RKO (cell line): ENCODE measurements at regions not wholly inside any gene's neighbourhood (a gene's known extent, or its start where the extent isn't known, plus 50 kb on each side); places are given as distances from the start of the nearest gene placed in this dataset.

Experiments used
- DNase-seq: peaks from one replicate; pipeline ENCODE4 v3.0.0-alpha.2; 2016; ENCODE audit warnings: low spot score

DNA sequence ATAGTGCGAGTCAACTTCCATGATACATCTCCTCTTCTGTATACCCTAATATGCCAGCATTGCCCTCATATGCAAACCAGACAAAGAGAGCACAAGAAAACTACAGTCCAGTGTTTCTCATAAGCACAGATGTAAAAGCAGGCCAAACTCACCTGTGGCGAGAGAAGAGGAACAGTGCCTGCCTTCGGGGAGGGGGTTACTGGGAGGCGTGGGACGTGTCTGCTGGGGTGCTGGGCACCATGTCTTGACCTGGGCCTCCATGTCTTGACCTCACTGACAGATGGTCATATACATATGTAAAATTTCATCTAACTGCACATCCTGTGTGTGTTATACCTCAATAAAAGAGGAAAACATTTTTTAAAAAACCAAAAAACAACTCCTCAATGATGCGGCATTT lies 159.3 kb upstream of the PPP1R26 start:
- no peak for DNase-seq

DNA sequence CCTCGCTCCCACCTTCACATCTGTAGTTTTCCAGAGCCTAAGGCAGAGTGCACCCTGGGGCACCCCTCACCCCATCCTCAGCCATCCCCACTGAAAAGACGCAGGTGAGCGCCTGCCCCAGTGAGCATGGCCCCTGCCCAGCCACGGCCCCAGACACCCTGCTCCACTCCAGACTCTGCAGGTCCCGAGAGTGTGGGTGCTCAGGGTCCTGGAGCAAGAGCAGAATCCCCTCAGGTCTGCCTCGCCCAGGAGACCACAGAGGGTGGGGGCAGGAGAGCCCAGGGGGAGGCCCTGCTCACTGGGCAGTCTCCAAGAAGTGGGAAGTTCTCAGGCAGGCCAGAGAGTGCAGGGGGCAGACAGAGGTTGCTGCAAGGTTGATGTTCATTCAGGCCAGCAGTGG lies 158.6 kb upstream of the PPP1R26 start:
- DNase-seq: no peak

DNA sequence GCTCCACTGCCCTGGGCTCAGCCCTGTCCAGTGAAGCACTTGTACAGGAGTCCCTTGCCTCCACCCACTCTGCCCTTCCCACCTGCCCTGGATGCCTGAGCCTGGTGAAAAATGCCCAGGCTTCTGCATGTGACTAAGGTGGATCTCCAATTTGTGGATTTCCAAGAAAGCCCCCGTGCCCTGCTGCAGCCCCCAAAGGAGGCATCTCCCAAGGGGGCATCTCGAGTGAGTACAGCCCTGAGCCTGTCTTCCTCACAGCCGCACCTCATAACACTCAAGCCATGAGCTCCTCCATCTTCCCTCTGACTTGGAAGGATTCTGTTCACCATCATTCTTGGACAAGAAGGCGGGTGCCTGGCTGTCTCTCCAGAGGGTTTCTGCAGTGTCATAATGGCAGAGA lies 158.0 kb upstream of the PPP1R26 start:
- no peak for DNase-seq

DNA sequence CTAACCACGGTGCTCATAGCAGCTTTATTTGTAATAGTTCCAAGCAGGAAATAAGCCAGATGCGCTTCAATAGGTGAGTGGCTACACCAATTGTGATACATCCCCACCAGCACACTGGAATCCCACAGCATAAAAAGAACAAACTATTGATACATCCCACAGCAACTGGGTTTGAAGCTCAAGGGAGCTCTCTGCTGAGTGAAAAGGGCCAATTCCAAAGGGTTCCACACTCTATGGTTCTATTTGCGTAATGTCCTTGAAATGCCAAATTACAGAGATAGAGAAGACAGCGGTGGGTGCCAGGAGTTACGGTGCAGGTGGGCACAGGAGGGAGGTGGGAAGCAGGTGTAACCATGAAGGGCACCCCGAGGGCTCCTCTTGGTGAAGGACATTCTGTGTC lies 155.3 kb upstream of the PPP1R26 start:
- no peak for DNase-seq

DNA sequence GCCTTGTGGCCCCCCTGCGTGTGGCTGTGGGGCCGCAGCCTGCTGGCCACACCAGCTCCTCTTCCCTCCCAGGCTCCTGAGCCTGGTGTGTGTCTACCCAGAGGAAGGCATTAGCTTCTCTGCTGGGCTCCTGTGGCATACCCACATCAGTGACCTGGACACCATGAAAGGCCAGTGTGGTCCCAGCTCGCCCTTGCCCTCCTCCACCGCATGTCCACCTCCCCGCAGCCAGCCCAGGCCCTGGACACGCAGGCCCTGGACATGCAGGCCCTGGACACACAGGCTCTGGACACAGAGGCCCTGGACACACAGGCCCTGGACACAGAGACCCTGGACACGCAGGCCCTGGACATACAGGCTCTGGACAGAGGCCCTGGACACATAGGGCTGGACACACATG lies 153.4 kb upstream of the PPP1R26 start:
- DNase-seq: no peak

DNA sequence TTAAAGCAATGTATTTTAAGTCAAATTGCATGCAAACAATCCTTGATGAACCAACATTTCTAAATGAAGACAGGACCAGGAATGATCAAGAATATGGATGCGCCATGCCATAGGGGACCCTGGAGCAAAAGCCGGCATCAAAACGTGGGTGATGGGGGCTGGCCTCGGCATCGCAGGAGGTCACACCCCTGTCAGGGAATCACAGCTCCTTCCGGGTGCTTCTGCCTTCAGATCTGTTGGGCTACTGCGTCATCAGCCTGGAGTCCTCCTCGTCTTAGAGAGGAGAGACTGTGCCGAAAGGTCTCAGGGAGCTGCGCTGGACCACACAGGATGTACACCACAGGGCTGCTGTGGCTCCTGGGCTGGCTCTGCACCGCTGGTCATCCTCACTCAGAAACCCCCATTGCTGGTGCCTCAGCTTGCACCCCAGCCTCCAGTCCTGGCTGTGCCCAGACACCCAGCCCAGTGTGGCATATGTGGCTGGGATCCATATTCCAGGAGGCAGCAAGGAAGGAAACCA lies 152.9 kb upstream of the PPP1R26 start:
- DNase-seq: no peak

DNA sequence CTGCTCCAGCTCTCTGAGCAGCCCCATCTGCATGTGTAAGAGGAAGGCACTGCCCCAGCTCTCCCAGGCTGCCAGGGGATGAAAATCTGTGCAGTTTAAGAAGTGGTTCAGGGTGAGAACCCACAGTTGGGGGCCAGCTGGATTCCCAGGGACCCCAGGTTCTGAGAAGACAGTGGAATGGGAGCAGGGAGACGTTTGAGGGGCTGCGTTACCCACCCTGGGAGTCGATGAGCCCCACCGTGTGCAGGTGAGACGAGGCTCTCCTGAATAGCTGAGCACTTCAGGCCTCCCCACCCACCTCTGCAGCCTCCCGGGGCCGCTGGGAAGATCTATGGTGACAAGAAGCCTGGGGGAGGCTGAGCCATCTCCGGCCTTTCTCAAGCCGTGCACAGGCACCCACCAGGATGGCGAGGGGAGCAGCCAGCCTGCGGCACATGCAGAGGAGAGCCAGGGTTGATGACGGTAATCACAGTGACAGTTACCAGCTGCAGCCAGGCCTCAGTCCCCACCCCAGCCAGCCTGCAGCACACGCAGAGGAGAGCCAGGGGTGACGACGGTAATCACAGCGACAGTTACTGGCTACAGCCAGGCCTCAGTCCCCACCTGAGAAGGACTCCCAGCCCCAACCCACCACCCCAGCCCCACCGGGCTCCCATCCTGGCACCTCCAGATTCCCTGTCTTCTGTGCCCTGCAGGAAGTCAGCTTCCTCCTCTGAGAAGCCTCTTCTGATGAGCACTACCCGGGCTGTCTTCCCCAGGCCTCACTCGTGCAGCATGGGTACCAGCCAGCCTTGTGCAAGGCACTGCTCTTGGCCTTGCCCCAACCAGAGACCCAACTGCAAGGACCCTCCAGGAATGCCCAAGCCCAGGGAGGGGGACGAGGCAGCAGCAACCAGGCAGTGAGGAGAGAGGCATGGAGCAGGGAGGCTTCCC lies 150.8 kb upstream of the PPP1R26 start:
- no peak for DNase-seq

DNA sequence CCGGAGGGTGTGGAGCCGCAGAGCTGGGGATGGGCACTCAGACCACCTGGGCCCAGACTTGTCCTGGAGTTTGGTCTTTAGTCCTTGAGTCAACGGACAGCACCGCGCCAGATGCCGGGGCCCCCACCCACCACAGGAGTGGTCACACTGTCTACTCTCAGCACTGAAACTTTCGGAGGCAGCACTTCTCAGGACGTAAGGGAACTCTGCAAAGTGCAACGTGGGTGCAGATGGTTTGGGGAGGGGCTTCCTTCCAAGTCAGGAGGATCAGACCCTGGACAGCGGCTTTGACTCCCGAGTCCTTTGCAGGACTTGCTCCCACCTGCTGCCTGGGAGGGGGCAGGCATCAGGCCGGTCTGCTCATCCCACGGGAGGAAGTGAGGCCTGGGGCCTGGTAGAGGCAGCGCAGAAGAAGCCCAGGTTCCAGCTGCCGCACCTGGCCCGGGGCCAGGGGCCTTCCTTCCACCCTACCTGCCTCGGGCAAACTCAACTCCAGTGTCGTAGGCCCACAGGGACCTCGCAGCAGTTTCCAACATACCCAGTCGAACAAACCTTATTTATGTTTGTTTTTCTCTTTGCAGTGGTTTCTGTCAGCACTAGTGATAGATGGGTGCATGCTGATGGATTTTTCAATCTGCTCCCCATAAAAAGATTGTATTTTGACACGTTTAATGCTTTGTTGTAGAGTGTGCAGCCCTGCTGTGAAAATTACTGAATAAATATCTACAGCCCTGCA lies 149.8 kb upstream of the PPP1R26 start:
- no peak for DNase-seq

DNA sequence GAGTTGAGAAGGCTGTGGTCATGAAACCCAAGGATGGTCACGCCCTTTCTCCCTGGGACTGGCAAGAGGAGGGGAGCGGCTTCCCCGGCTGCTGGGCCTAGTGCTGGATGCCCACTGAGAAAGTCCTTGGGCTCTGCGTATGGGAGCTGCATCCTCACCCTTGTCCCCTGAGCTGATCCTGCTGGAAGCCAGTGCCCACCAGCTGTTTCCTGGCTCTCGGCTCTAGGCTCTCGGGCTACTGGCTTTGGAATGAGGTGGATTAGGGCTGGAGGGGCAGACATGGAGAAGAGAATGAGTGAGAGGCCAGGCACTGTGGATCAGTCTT lies 149.3 kb upstream of the PPP1R26 start:
- DNase-seq: no peak

DNA sequence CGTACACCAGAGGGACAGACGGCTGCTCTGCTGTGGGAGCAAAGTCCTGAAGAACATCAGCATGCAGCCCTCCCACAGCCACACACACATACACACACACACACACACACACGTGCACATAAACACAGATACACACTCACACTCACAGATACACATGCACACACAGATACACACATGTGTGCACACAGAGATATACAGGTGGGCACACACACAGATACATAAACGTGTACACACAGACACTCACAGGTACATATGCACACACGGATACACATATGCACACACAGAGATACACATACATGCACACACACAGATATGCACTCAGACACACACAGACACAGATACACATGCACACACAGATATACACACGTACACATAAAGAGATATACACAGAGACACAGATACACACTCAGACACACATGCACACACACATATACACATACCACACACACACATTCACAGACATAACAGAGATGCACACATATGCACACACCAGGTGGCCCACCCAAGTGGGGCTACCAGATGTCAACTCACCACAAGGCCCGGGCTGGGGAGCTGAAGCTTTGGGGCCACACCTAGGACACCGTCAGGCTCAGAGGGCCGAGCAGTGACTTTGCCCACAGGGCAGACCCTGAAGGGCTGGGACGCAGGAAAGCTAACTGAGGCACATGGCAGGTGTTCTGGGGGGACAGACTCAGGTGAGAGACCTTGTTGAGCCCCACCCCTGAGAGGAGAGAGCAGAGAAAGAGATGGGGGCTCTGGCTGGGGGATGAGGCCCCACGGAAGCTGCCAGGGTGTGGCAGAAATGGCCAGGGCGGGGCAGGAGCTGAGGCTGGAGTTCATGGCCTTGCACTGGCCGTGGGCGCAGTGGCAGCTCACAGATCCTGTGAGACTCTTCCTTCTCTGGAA lies 148.6 kb upstream of the PPP1R26 start:
- no peak for DNase-seq

DNA sequence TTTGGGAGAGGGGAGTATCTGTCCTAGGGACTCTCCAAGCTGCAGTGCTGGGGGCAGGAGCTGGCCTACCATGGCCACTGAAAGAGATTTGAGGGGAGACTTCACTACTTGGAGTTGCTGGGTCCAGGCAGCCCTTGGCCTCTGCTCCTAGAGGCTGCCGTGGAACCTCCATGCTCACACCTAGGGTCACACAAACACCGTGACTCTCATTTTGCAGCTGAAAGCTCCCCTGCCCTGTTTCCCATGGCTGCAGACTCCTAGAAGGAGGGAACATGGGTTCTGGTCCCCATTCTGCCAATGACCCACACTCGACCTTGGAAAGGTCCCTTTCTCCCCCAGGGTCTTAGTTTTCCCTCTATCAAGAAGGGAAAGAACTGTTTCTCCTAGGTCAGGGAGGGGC lies 147.1 kb upstream of the PPP1R26 start:
- no peak for DNase-seq

DNA sequence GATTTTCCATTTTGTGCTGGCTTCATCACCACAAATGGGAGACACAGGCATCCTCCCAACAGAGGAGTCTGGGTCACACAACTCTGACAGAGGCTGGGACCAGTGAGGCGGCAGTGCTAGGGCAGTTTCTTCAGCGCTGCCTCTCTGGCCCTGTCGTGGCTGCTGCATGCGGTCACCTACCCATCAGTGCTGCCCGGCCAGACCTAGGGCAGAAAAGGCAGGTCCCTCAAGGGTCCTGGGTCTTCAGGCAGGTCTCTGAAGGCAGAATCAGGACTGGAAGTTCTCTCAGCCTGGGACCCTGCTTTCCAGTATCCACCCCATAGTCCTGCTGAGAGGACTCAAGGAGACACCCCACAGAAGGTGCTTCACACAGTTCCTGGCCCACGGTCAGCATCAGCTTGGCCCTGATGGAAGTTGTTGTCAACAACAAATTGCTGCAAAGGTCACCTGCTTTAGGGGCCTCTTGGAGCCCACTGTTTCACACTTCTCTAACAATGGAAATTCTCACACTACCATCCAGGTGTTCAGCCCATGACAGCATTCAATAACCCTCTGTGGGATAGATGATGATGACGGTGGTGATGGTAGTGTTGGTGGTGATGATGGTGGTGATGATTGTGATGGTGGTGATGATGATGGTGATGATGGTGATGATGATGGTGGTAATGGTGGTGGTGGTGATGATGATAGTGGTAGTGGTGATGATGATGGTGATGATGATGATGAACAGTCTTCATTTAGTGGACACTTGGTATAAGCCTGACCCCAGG lies 146.4 kb upstream of the PPP1R26 start:
- DNase-seq: no peak

DNA sequence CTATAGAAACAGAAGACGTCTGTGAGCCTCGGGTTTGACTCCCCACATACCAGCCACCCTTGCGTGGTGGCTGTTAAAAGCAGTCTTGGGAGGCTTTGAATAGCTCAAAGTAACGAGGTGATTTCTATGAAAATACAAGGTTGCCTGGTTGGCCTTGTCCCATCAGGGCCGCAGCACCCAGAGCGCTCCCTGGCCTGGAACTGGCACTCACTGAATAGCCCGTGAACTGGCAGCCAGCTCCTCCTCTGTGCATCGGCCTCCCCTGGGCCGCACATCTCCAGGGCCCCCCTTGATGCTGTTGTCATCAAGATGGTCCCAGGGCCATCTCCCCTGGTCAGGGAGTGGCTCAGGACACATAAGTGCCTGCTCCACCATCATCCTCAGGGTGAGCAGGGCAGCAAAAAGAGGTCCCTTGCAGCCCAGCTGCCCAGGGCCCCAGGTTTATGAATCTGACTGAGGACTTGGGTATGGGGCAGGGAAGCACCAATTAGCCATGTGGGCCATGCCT lies 144.6 kb upstream of the PPP1R26 start:
- no peak for DNase-seq

DNA sequence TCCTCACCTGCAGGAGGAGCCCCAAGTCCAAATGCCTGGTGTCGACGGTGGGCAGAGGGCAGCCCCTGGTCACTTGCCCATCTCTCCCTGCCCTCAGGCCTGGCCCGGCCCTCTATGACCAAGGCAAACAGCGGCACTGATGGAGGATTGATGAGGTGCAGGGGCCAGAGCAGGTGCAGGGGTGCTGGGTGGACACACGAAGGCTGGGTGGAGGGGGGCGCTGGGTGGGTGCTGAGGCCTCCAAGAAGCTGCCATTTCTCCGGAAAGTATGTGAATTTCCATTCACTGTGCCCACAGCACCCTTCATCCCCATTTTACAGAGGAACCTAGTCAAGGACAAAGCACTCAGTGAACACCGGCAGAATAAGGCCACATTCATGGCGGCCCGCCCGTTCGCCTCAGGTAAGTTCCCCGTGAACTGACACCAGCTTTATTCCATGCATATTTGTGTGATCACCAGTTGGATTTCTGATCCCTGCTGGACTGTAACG lies 143.8 kb upstream of the PPP1R26 start:
- no peak for DNase-seq

DNA sequence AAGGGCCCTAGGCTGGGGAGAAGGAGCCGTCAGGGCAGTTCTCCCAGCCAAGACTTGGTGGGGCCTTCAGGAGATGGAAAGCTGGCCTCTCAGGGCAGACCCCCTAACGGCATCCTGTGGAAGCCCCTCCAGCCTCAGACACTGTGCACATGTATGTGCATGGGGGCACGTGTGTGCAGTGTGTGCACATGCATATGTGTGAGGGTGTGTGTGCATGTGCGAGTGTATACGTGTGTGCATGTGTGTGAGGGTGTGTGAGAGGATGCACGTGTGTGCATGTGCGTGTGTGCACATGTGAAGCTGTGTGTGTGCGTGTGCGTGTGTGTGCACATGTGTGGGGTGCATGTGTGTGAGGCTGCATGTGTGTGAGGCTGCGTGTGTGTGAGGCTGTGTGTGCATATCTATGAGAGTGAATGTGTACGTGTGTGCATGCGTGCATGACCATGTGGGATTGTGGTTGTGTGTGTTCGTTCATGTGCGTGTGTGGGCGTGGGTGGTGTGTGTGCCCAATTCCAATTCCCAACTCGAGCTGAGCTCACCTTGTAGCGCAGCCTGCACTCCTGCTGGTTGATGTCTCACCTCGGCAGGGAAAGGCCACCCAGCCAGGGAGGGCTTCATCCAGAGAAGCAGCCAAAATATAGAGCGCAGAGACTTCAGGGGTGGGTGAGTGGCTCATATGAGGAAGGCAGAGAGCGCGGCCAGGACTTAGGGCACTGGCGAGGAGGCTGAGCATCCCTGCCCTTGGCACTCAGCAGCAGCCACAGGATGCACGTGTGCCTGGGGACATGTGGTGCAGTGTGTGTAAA lies 142.7 kb upstream of the PPP1R26 start:
- no peak for DNase-seq

DNA sequence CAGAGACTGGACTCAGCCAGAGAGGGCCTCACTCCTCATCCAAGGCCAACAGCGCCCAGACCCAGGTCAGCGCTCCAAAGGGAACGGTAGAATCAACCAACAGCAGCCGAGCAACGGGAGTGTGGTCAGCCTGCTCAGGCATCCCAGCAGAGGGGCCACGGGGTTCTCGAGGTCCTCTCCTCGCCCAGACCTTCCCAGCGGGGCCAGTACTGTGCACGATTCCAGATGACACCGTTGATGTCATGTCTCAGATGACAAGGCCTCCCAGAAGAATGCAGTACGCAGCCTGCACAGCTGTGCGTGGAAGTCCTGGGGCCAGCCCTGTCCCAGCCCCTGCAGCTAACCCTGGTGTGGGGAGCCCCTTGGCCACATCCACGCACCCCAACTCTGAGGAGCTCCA lies 141.0 kb upstream of the PPP1R26 start:
- no peak for DNase-seq

DNA sequence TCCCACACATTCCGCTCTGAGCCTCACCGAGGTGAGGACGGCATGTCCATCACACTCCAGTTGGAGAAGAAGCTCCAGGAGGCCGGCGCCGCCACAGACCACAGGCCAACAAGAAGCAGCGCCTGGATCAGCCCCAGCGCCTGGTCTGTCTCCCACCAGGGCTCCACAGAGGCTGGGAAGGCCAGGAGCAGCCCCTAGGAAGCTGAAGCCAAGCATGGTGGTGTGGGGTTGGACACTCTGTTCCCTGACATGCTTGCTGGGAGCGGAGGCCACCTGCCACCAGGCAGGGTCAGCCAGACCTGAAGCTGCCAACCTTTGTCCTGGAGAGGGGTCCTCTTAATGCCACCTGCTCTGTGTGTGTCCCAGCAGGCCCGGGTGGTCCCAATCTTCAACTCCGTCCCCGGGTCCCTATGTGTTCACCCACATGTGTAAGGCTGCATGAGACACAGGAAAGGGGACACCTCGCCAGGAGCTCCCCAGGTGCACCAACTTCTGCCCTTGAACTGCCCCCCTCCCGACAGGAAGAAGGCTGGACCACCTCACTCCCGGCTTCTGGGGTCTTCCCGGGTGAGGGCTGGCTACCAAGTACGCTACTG lies 140.1 kb upstream of the PPP1R26 start:
- DNase-seq: no peak

DNA sequence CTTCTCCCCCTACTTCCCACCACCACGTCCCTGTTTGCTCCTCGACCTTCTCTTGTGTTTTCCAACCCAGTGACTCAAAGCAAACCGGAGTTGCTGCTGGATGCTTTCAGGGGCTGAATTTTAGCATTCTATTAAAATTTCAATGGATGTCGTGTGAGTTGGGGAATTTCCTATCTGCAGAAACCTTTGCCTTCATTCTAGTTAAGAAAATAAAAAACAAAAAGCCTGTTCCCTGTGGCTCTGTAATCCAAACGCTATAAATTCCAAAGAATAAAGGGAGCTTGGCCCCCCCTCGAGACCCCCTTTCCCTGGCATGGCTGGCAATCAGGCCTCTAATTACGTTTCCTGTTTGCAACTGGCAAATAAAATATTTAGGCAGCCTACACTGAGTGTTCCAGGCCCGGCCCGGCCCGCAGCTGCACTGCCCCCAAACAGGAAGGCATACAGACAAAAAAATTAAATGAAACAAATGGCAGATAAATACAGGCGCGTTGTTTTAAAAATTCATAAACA lies 139.4 kb upstream of the PPP1R26 start:
- DNase-seq: no peak

DNA sequence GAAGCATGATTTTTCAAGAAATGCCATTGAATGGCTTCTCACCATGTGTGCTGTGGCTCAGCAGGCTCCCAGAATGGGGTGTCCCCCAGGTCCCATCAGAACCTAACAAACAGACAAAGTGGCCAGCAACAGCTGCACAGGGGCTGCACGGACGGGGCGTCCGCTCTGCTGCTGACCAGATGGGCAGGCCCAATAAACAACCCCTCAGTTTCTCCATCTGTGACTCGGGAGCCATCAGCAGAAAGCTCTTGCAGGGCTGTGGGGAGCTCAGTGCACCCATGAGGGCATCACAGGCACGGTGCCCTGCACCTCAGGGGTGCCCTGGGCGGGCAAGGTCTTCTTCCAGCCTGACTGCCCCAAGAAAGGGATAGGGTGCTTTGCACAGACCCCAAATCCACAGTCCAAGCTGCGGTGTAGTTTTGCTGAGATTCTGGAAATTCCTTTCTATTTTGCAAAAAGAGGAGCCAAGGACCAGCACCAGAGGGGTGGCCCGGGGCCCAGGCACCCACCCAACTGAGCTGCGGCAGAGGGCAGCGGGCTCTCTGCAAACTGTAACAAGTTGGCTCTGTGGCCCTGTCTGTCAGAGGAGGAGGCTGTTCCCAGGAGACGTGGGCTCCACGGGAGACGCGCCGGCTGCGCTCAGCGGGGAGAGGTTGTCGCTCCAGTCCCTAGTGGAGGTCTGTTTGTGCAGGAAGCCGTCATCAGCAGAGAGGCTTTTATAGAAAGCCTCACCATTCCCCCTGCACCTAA lies 138.7 kb upstream of the PPP1R26 start:
- no peak for DNase-seq
